D721Med (cell line): ENCODE measurements at regions not wholly inside any gene's neighbourhood (a gene's known extent, or its start where the extent isn't known, plus 50 kb on each side); places are given as distances from the start of the nearest gene placed in this dataset.

Experiments used
- DNase-seq: peaks from one replicate; pipeline ENCODE4 v3.0.0; 2011; ENCODE audit warnings: low spot score; ENCODE audit not compliant: insufficient read length
- FAIRE-seq: peaks from 2 replicates; lab custom pipeline; 2011; peaks lifted over from hg19 to GRCh38; lab: Jason Lieb, UNC
- TF ChIP-seq, protein P1 (sequence below): IDR thresholded peaks from 2 replicates; pipeline ENCODE4 v1.5.1; 2012; ENCODE audit warnings: mild to moderate bottlenecking, control low read depth; ENCODE audit not compliant: insufficient read depth; ENCODE audit errors: missing control alignments

DNA sequence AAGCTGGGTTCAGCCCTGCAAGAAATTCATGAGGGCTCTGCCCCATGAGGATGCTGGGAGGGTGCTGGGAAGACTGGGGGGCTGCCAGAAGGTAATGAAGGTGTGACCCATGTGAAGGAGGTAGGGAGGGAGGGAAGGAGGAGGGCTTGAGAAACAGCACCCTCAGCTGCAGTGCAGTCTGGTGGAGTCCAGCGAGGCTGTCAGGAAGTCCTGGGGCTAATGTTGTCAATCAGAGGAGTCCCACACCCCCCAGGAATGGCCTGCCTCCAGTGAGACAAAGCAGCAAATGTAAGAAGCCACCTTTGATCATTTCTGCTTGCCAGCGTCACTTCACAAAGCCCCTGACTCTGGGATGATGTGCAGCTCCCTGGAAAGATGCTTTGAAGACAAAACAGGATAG lies 248.4 kb downstream of the SH3BP4 start:
- FAIRE-seq, result no peak
- TF ChIP-seq, protein P1, sequence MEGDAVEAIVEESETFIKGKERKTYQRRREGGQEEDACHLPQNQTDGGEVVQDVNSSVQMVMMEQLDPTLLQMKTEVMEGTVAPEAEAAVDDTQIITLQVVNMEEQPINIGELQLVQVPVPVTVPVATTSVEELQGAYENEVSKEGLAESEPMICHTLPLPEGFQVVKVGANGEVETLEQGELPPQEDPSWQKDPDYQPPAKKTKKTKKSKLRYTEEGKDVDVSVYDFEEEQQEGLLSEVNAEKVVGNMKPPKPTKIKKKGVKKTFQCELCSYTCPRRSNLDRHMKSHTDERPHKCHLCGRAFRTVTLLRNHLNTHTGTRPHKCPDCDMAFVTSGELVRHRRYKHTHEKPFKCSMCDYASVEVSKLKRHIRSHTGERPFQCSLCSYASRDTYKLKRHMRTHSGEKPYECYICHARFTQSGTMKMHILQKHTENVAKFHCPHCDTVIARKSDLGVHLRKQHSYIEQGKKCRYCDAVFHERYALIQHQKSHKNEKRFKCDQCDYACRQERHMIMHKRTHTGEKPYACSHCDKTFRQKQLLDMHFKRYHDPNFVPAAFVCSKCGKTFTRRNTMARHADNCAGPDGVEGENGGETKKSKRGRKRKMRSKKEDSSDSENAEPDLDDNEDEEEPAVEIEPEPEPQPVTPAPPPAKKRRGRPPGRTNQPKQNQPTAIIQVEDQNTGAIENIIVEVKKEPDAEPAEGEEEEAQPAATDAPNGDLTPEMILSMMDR, result no peak
- DNase-seq, result no peak

DNA sequence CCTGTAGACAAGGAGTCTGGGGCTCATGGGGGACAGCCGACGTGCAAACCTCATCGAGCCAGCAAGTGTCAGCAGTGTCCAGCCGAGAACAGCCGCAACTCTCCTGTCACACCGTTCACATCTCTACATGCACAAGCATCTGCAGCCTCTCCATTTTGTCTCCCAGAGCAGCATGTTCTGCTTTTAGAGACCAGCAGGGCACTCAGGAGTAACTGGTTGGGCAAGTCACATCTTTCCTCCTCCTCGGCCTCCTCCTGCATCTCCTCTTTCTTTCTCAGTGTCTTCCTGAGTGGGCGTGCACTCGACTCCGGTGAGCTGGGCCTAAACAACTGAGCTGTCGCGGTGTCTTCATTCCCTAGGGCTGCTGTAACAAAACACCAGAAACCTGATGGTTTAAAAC lies 249.9 kb downstream of the SH3BP4 start:
- TF ChIP-seq, protein P1, result no peak
- DNase-seq, result no peak
- no peak for FAIRE-seq

GRCh38 chr2:235204948-235205347 lies 253.1 kb downstream of the SH3BP4 start:
- FAIRE-seq (no peak), DNase-seq (no peak)
- TF ChIP-seq, protein P1, result no peak

DNA sequence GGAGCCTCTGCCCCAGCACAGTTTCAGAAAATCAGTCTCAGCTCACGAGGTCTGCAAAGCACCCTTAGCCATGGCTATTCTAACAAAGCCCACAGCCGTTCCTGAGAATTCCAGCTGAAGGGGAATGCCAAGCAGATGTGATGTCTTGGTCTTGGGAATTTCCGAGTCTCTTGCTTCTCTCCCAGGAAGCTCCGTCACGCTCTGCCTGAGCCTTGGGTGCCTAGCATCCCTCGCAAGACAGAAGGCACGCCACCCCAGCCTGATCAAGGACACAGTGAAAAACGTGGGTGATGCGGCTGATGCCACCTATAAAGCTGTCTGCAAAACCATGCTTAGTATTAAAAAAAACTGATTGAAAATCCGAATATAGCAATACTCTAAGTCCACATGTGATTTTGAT lies 254.6 kb downstream of the SH3BP4 start:
- FAIRE-seq (no peak), DNase-seq (no peak)
- TF ChIP-seq, protein P1, result no peak

- DNase-seq, result no peak
- FAIRE-seq, result no peak
- TF ChIP-seq, protein P1, result no peak
Observed at GRCh38 chr2:235206980-235207579, 255.3 kb downstream of the SH3BP4 start.

DNA sequence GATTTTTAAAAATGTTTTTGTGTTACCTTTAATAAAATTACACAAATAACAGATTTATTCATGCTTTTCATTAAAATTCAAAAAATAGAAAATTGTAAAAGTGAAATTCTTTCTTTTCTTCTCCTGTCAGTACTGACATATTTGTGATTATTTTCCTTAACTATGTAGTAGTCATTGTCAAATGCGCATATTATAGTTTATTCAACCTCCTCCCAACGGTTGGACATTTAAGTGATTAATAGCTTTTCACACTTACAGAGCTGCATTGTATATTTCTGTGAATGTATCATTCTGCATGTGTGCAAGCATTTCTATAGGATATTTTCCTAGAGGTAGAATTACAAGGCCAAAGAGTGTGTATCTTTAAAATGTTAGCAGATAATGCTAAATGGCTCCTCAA lies 259.2 kb downstream of the SH3BP4 start:
- TF ChIP-seq, protein P1, result no peak
- DNase-seq, result no peak
- FAIRE-seq, result no peak

DNA sequence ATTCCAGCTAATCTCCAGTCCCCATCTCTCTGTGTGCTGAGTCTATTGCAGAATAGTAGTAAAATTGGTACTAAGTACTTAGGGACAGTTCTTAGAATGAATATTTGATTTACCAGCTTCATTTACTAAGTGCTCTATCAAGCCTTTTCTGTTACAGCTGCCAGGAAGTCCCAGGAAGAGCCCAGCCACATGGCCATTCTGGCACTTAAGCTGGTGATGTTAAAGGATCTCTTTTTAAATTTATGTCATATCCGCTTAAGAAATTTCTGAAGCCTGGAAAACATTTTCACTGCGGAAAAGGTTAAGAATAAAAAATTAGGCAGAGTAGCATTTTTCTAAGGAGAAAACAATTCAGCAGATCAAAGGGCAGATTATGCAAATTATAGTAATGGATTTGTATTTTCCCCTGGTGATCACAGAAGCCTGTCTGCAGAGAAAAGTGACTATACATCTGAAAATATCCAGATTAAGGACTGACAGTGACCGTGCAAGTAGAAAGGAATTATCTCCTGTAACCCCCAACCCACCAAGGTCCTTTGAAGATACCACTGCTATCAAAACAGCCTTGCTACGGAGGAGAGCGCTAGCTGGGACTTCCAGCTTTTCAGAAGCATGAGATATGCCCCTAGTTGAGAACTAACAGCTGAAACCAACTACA lies 260.8 kb downstream of the SH3BP4 start:
- FAIRE-seq, result no peak
- DNase-seq, result no peak
- TF ChIP-seq, protein P1, result no peak
